A673 (cell line): ENCODE measurements at regions not wholly inside any gene's neighbourhood (a gene's known extent, or its start where the extent isn't known, plus 50 kb on each side); places are given as distances from the start of the nearest gene placed in this dataset.

Experiments used
- BruUV-seq: library from RNA; stranded (reverse); fragments of 400-500 nt; replicated peaks from 2 replicates; lab custom pipeline; 2021; lab: Mats Ljungman, UMichigan
- CTCF ChIA-PET: fragments of 300-600 bp; sonication (Branson Sonifier 250); formaldehyde crosslinking; loops from one replicate; lab custom pipeline; 2022; ENCODE audit warnings: antibody characterized with exemption; lab: Charles Lee
- POLR2A ChIA-PET: fragments of 300-600 bp; sonication (Branson Sonifier 250); formaldehyde crosslinking; loops from one replicate; lab custom pipeline; 2022; ENCODE audit warnings: antibody characterized with exemption; ENCODE audit not compliant: low non-redundant PET; lab: Charles Lee
- DNase-seq: peaks from one replicate; pipeline ENCODE4 v3.0.0-alpha.2; 2015; ENCODE audit warnings: low spot score
- H3K27ac ChIP-seq: fragments of 200-600 bp; sonication (generic); 2 replicates; pipeline ENCODE4 v1.5.1; 2016; ENCODE audit warnings: mixed run types, low read depth, mild to moderate bottlenecking, mixed read lengths, antibody characterized with exemption, low read length; ENCODE audit not compliant: poor library complexity, severe bottlenecking
- H3K27me3 ChIP-seq: fragments of 200-600 bp; sonication (generic); replicated peaks from 2 replicates; pipeline ENCODE4 v1.6.1; 2017; ENCODE audit warnings: mixed run types, low read depth, mild to moderate bottlenecking, mixed read lengths, antibody characterized with exemption, low read length; ENCODE audit not compliant: insufficient read depth, poor library complexity
- H3K36me3 ChIP-seq: fragments of 200-600 bp; sonication (generic); 2 replicates; pipeline ENCODE4 v1.6.1; 2016; ENCODE audit warnings: mixed run types, mild to moderate bottlenecking, mixed read lengths, antibody characterized with exemption, low read length; ENCODE audit not compliant: insufficient read depth, poor library complexity, severe bottlenecking
- H3K4me1 ChIP-seq: fragments of 200-600 bp; sonication (generic); 2 replicates; pipeline ENCODE4 v1.6.1; 2017; ENCODE audit warnings: mixed run types, mild to moderate bottlenecking, mixed read lengths, antibody characterized with exemption, low read length; ENCODE audit not compliant: insufficient read depth, poor library complexity, severe bottlenecking
- H3K4me3 ChIP-seq: fragments of 200-600 bp; sonication (generic); 2 replicates; pipeline ENCODE4 v1.5.1; 2016; ENCODE audit warnings: low read depth, mixed run types, mild to moderate bottlenecking, mixed read lengths, low read length; ENCODE audit not compliant: poor library complexity, severe bottlenecking
- H3K9me3 ChIP-seq: fragments of 200-600 bp; sonication (generic); 2 replicates; pipeline ENCODE4 v1.6.1; 2016; ENCODE audit warnings: mixed run types, low read depth, mild to moderate bottlenecking, mixed read lengths, antibody characterized with exemption, low read length; ENCODE audit not compliant: poor library complexity, severe bottlenecking
- EZH2 ChIP-seq: fragments of 200-600 bp; sonication (generic); IDR thresholded peaks from 2 replicates; pipeline ENCODE4 v1.6.1; 2017; ENCODE audit warnings: borderline replicate concordance, low read depth, mild to moderate bottlenecking, mixed read lengths, antibody characterized with exemption, low read length; ENCODE audit not compliant: poor library complexity, severe bottlenecking
- intact Hi-C: fragments of 100-400 bp; cut with micrococcal nuclease; formaldehyde crosslinking; loops from one replicate; pipeline ENCODE4 v1.10.0; 2022; ENCODE audit not compliant: unreplicated experiment
- TF ChIP-seq, protein P1 (sequence below): fragments of 300-800, 200-600 bp; sonication (generic); conservative IDR thresholded peaks from 2 replicates; pipeline ENCODE4 v1.5.1; 2017; ENCODE audit warnings: low read depth, mild to moderate bottlenecking, antibody characterized with exemption, low read length, moderate library complexity, mixed read lengths

DNA sequence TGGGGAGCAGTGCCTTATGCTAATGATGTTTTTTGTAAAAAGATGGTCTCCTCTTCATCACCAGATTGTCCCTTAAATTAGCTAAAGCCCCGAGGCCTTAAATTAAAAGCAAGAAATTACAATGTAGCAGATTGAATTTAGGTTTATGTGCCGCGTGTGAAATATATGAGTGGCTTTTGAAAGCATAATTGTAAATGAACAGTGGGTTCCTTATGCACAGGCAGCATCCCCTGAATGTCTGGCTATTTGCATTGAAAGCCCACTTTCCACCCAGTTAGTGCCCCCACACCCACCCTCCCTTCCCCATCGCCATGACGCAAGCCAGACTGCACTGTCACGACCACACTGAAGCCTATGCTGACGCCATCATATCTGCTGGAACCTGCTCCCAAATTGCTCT, 62.4 kb upstream of the SORCS3 start:
- ChIA-PET POLR2A (no interaction called here), CTCF (no interaction called here)
- TF ChIP-seq EZH2 = no peak
- TF ChIP-seq, protein P1, sequence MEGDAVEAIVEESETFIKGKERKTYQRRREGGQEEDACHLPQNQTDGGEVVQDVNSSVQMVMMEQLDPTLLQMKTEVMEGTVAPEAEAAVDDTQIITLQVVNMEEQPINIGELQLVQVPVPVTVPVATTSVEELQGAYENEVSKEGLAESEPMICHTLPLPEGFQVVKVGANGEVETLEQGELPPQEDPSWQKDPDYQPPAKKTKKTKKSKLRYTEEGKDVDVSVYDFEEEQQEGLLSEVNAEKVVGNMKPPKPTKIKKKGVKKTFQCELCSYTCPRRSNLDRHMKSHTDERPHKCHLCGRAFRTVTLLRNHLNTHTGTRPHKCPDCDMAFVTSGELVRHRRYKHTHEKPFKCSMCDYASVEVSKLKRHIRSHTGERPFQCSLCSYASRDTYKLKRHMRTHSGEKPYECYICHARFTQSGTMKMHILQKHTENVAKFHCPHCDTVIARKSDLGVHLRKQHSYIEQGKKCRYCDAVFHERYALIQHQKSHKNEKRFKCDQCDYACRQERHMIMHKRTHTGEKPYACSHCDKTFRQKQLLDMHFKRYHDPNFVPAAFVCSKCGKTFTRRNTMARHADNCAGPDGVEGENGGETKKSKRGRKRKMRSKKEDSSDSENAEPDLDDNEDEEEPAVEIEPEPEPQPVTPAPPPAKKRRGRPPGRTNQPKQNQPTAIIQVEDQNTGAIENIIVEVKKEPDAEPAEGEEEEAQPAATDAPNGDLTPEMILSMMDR = no peak
- Histone ChIP-seq H3K27ac (no peak overlapping the region), H3K4me1 (no peaks in the 10 kb centered on the region), H3K27me3 (peaks cover 6% of the 10 kb centered on the region), H3K4me3 (no peak overlapping the region), H3K36me3 (no peaks in the 10 kb centered on the region), H3K9me3 (no peaks in the 10 kb centered on the region)
- intact Hi-C loops = no loop called here
- no peak for DNase-seq
- no TSS peak for BruUV-seq

DNA sequence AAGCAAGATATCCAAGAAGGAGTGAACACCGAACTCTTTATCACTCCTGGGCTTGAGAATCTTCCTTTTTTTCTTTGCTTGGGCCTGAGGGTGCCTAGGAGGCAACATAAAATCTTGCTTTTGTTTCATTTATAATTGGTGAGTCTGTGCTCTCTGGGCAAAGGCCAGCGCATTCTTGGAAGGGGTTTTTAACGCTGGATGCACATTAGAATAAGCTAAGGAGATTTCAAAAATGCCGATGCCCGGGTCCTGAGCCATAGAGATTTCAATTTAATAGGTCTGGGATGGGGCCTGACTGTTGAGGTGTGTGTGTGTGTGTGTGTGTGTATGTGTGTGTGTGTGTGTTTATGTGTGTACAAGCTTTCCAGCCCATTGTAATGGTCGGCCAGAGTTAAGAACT, 62.0 kb upstream of the SORCS3 start:
- Histone ChIP-seq H3K4me3 (no peak overlapping the region), H3K4me1 (no peaks in the 10 kb centered on the region), H3K9me3 (no peaks in the 10 kb centered on the region), H3K36me3 (no peaks in the 10 kb centered on the region), H3K27me3 (peaks cover 9% of the 10 kb centered on the region), H3K27ac (no peak overlapping the region)
- POLR2A ChIA-PET = no interaction called here
- TF ChIP-seq, protein P1 = no peak
- no peak for TF ChIP-seq EZH2
- CTCF ChIA-PET = no interaction called here
- no TSS peak for BruUV-seq
- intact Hi-C loops = no loop called here
- no peak for DNase-seq

DNA sequence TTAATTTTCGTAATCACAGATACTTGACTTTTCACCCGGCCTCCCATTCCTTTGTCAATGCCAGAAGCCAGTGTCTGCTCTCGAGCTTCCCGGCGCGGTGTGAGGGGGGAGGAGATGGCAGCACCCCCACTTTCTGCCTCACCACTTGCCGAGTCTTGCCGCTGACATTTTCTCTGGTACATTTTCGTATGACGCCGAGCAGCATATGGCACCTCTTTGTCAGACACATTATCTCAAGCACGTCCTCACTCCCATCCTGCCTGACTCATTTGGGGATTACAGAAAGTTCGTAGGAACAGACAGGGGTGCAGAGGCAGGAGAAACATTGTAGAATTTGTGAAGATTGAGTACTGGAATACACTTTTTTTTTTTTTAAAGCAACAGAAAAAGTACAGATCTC, 60.8 kb upstream of the SORCS3 start:
- no peak overlapping the region for H3K4me3 ChIP-seq
- POLR2A ChIA-PET = no interaction called here
- no TSS peak for BruUV-seq

More for the DNA sequence above, 60.8 kb upstream of the SORCS3 start:
- Histone ChIP-seq H3K27ac (no peak overlapping the region), H3K4me1 (no peaks in the 10 kb centered on the region), H3K9me3 (no peaks in the 10 kb centered on the region), H3K27me3 (peaks cover 18% of the 10 kb centered on the region), H3K36me3 (no peaks in the 10 kb centered on the region)
- CTCF ChIA-PET = interaction anchor here (0.6 to 1.6 kb wide), 5 partner anchors 24 to 173 kb away, joined by 3 to 5 read pairs (median 3); no protein-coding TSS in a partner anchor
- DNase-seq = no peak
- intact Hi-C loops = loop anchor here (1.0 to 5.0 kb wide), 3 partner anchors 34 to 458 kb away; partner anchors contain the start of gene SFR1
- TF ChIP-seq, protein P1 = no peak
- TF ChIP-seq EZH2 = no peak
